ENCODE measurements at regions not wholly inside any gene's neighbourhood (a gene's known extent, or its start where the extent isn't known, plus 50 kb on each side); places are given as distances from the start of the nearest gene placed in this dataset.

DNA sequence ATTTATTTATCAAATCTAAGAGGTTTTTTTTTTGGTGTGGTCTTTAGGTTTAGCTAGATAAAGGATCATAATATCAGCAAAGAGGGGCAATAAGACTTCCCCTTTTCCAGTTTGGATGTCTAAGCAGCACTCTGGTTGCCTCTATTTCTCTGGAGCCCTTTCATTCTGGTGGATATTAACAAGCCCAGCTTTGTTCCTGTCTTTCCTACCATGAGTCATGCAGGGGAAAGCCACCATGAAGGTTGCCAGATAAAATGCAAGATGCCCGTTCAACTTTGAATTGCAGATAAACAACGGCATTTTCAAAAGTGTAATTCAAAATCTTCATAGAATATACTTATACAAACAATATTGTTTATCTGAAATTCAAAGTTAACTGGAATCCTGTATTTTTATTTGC is 143.6 kb downstream of the ADAMTS15 start:
- TF ChIP-seq, protein P1, sequence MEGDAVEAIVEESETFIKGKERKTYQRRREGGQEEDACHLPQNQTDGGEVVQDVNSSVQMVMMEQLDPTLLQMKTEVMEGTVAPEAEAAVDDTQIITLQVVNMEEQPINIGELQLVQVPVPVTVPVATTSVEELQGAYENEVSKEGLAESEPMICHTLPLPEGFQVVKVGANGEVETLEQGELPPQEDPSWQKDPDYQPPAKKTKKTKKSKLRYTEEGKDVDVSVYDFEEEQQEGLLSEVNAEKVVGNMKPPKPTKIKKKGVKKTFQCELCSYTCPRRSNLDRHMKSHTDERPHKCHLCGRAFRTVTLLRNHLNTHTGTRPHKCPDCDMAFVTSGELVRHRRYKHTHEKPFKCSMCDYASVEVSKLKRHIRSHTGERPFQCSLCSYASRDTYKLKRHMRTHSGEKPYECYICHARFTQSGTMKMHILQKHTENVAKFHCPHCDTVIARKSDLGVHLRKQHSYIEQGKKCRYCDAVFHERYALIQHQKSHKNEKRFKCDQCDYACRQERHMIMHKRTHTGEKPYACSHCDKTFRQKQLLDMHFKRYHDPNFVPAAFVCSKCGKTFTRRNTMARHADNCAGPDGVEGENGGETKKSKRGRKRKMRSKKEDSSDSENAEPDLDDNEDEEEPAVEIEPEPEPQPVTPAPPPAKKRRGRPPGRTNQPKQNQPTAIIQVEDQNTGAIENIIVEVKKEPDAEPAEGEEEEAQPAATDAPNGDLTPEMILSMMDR (IDR thresholded peaks at IDR 0.05; ENCODE audit: unreplicated experiment) = no peak

DNA sequence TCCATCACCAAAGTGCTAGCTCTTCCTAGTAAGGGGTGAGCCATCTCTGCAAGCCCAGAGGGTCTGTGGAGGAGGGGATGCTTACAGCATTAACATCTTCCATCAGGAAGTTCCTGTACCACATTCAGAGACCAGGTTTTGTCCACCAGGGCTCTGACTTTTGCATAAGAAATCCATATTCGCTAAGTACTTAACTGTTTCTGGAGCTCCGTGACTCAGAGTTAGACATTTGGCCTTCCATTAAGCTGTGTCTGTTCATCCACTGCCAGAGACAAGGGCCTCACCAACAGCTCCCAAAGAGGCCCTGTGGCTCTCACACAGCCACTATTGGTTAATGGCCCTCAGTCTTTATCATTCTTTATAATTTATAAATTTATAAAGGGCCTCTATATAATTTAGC is 144.6 kb downstream of the ADAMTS15 start:
- Mint-ChIP-seq H3K36me3 (ENCODE audit: low read depth, unreplicated experiment) (no peaks in the 10 kb centered on the region), H3K27ac (ENCODE audit: unreplicated experiment) (no peak overlapping the region), H3K9me3 (ENCODE audit: unreplicated experiment) (no peaks in the 10 kb centered on the region), H3K4me3 (ENCODE audit: unreplicated experiment) (no peak overlapping the region), H3K4me1 (ENCODE audit: unreplicated experiment) (no peaks in the 10 kb centered on the region), H3K27me3 (ENCODE audit: unreplicated experiment) (no peaks in the 10 kb centered on the region)
- TF ChIP-seq, protein P1 (IDR thresholded peaks at IDR 0.05; ENCODE audit: unreplicated experiment) = no peak
- DNase-seq (ENCODE audit: low spot score) = no peak

More for the DNA sequence above, 143.6 kb downstream of the ADAMTS15 start:
- H3K9me3 Mint-ChIP-seq (ENCODE audit: unreplicated experiment) = no peaks in the 10 kb centered on the region
- H3K4me1 Mint-ChIP-seq (ENCODE audit: unreplicated experiment) = no peaks in the 10 kb centered on the region
- H3K27me3 Mint-ChIP-seq (ENCODE audit: unreplicated experiment) = no peaks in the 10 kb centered on the region
- H3K4me3 Mint-ChIP-seq (ENCODE audit: unreplicated experiment) = no peak overlapping the region
- no peak overlapping the region for H3K27ac Mint-ChIP-seq (ENCODE audit: unreplicated experiment)
- H3K36me3 Mint-ChIP-seq (ENCODE audit: low read depth, unreplicated experiment) = no peaks in the 10 kb centered on the region
- no peak for DNase-seq (ENCODE audit: low spot score)

DNA sequence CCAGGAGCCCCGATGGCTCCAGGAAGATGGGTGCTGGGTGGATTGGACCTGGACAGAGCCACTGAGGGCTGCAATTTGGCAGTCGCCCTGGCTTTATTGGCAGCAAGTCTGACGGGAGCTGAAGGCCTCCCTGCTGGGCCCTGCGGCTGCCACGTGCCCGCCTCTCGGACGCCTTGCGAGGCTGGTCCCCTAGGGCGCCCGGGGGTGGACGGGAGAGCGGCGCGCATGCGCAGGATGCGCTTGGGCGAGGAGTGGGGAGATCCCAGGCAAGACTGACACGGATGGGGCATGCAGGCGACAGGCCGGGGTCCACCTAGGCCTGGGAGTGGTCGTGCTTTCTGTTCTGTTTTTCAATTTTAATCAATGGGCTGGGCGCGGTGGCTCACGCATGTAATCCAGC is 150.0 kb downstream of the ADAMTS15 start:
- Mint-ChIP-seq H3K36me3 (ENCODE audit: low read depth, unreplicated experiment) (no peaks in the 10 kb centered on the region), H3K9me3 (ENCODE audit: unreplicated experiment) (no peaks in the 10 kb centered on the region), H3K4me1 (ENCODE audit: unreplicated experiment) (peaks cover 12% of the 10 kb centered on the region), H3K4me3 (ENCODE audit: unreplicated experiment) (no peak overlapping the region), H3K27me3 (ENCODE audit: unreplicated experiment) (peaks cover 5% of the 10 kb centered on the region), H3K27ac (ENCODE audit: unreplicated experiment) (no peak overlapping the region)
- TF ChIP-seq, protein P1 (IDR thresholded peaks at IDR 0.05; ENCODE audit: unreplicated experiment) = no peak
- no peak for DNase-seq (ENCODE audit: low spot score)

DNA sequence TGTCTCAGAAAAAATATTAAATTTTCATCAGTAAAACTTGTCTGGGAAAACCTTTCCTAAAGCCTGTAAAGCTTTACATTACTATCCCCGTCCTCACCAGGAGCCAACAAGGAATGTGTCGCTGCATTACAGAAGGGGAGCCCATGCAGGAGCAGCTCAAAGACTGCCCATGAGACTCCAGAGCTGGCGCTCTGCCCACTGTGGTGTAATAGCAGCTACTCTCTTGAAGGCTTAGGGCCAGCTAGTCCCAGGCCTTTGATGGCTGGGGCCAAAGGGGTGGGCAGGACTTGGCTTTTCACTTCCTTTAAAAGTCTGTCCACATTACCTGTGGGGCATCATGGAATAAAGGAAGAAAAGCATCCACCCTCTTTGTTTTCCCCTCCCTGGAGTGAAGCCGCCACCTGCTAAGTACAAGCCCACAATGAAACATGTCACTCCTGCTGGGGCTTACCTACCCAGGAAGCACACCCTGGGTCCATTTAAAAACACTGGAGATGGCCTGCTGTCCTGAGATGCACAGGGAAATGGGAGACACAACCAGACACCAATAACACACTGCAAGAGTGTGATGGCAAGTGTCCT is 150.7 kb downstream of the ADAMTS15 start:
- no peak for DNase-seq (ENCODE audit: low spot score)
- H3K9me3 Mint-ChIP-seq (ENCODE audit: unreplicated experiment) = no peaks in the 10 kb centered on the region
- H3K4me1 Mint-ChIP-seq (ENCODE audit: unreplicated experiment) = peaks cover 12% of the 10 kb centered on the region
- peaks cover 5% of the 10 kb centered on the region for H3K27me3 Mint-ChIP-seq (ENCODE audit: unreplicated experiment)
- H3K4me3 Mint-ChIP-seq (ENCODE audit: unreplicated experiment) = no peak overlapping the region
- no peaks in the 10 kb centered on the region for H3K36me3 Mint-ChIP-seq (ENCODE audit: low read depth, unreplicated experiment)
- H3K27ac Mint-ChIP-seq (ENCODE audit: unreplicated experiment) = no peak overlapping the region
- TF ChIP-seq, protein P1 (IDR thresholded peaks at IDR 0.05; ENCODE audit: unreplicated experiment) = no peak

DNA sequence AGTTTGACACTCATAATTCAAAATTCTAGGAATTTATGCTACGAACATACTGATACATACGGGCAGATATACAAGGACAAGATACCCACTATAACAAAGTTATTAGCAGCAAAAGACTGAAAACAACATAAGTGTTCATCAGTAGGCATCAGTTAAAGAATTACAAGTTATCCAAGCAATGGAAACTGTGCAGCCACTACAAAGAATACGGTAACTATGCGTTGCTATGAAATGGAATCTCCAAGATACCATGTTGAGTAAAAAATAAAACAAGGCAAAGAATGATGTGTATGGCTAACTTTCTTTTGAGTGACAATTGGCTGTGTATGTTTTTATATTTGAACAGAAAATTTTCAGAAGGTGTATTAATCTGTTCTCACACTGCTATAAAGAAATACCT is 151.7 kb downstream of the ADAMTS15 start:
- H3K9me3 Mint-ChIP-seq (ENCODE audit: unreplicated experiment) = no peaks in the 10 kb centered on the region
- H3K27me3 Mint-ChIP-seq (ENCODE audit: unreplicated experiment) = peaks cover 5% of the 10 kb centered on the region
- no peak overlapping the region for H3K27ac Mint-ChIP-seq (ENCODE audit: unreplicated experiment)

More for the DNA sequence above, 151.7 kb downstream of the ADAMTS15 start:
- Mint-ChIP-seq H3K36me3 (ENCODE audit: low read depth, unreplicated experiment) (no peaks in the 10 kb centered on the region), H3K4me3 (ENCODE audit: unreplicated experiment) (no peak overlapping the region), H3K4me1 (ENCODE audit: unreplicated experiment) (peaks cover 12% of the 10 kb centered on the region)
- no peak for DNase-seq (ENCODE audit: low spot score)
- TF ChIP-seq, protein P1 (IDR thresholded peaks at IDR 0.05; ENCODE audit: unreplicated experiment) = no peak
